SK-N-DZ (cell line): ENCODE measurements at regions not wholly inside any gene's neighbourhood (a gene's known extent, or its start where the extent isn't known, plus 50 kb on each side); places are given as distances from the start of the nearest gene placed in this dataset.
"Not testable (repeated sequence)": the region's sequence is repeated elsewhere in the genome, so short reads cannot be mapped to it uniquely, and the experiment has no call there.

Source experiments
- DNase-seq: peaks from one replicate; pipeline ENCODE4 v3.0.0-alpha.2; 2015; ENCODE audit warnings: low spot score

GRCh38 chrX:47776292-47777006, 60.3 kb upstream of the ZNF81 start:
- DNase-seq, result no peak

GRCh38 chrX:47772764-47773163, 63.9 kb upstream of the ZNF81 start:
- DNase-seq, result no peak

DNA sequence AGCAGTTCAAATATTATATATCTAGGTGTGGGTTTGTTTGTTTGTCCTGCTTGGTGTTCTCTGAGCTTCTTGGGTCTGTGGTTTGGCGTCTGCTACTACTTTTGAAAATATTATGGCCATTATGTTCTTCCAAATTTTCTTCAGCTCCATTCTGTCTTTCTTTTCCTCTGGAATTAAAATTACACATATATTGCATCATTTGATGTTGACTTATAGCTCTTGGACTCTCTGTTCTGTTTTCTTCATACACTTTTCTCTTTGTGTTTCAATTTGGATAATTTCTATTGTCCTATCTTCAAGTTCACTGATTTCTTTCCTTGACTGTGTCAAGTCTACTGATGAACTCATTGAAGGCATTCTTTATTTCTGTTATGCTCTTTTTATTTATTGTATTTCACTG, 65.2 kb upstream of the ZNF81 start:
- no peak for DNase-seq

- DNase-seq, result not testable (repeated sequence)
Measured at GRCh38 chrX:47762826-47763225, 73.9 kb upstream of the ZNF81 start.

DNA sequence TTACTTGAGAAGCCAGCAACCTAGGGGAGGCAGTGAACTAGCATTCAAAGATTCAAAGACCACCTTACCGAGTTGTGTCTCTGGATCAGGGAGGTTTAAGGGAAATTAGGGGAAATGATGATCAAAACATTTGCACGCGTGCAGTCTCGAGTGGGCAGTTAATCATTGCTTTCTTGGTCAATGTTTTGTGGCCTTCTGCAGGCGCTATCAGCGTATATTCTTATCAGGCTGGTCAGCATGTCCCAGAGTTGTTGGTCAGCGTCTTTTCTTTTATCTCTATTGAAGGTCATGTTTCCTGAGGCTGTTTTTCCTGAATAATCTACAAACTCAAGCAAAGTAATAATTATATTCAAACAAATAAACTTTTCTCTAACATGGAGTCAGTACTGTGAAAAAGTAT, 84.0 kb upstream of the ZNF81 start:
- no peak for DNase-seq

DNA sequence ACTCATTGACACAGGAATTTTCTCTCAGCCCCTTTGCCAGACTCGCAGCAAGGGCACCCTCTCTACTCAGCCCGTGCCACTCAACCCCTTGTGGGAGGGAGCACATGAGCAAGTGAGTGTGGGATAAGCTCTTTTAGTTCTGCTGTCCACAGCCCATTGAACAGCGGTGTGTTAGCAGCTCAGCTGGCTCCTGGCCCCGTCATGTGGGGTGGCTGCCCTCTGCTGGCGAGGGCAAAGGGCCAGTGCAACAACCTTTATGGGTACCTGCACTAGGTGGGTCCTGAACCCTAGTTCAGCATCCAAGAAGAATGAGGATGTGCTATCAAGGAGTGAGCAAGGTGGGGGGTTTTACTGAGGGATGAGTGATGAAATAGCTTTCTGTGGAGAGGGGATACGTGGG, 85.0 kb upstream of the ZNF81 start:
- peak; percentile 7 for DNase-seq

DNA sequence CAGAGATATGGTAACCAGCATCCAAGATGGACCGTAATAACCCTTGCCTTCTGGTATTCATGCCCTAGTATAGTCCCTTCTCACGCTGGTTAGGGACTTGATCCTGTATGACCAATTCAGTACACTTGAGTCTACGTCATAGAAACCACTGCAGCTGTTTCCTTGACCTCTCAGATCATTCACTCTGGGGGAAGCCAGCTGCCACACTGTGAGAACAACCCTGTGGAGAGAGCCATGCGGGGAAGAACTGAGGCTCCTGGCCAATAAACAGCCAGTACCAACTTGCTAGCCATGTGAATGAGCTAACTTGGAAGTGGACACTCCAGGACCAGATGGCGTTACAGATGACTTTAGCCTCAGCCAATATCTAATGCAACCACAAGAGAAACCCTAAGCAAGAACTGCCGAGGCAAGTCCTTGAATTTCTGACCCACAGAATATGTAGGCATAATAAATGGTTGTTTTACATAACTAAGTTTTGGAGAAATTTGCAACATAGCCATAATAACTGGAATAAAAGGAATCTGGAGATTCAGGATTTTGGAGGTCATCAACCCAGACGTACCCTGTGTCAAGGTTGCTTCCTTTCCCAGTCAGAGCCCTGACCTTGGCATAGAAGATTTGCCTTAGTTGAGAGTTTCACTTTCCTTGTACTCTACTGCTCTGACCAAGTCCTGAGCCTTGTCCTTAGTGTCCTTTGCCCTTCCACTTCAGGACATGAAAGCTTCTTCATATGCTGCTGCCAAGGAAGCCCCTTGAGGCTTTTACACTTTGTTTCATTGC, 87.3 kb upstream of the ZNF81 start:
- no peak for DNase-seq

DNA sequence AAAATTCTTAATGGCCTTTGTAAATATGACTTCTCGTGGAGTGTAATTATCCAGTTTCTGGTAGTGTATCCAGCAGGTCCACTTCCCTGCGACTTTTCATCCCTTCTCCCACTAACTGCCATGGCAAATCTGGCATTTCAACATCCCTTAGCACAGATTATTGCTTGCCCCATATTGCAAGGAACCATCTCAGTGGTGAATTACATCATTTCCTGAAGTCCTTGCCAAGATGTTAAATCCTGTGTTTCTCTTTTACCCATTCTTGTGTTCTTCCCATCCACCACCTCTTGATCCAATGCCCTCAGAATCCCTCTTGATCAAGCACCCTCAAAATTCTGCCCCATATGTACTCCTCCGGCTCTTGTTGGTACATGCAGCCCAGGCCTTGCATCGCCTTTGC, 88.1 kb upstream of the ZNF81 start:
- DNase-seq, result no peak

GRCh38 chrX:47746446-47746845, 87.5 kb upstream of the UXT start:
- DNase-seq, result no peak

- DNase-seq, result no peak
Measured at GRCh38 chrX:47745416-47745815, 86.4 kb upstream of the UXT start.

GRCh38 chrX:47743504-47743903, 84.5 kb upstream of the UXT start:
- no peak for DNase-seq

- DNase-seq, result not testable (repeated sequence)
Measured at GRCh38 chrX:47738870-47739269, 79.9 kb upstream of the UXT start.

GRCh38 chrX:47723689-47724088, 64.7 kb upstream of the UXT start:
- DNase-seq, result no peak

- no peak for DNase-seq
Measured at GRCh38 chrX:47723083-47723482, 64.1 kb upstream of the UXT start.

GRCh38 chrX:47722260-47722659, 63.3 kb upstream of the UXT start:
- no peak for DNase-seq

GRCh38 chrX:47715078-47715477, 56.1 kb upstream of the UXT start:
- DNase-seq, result not testable (repeated sequence)

DNA sequence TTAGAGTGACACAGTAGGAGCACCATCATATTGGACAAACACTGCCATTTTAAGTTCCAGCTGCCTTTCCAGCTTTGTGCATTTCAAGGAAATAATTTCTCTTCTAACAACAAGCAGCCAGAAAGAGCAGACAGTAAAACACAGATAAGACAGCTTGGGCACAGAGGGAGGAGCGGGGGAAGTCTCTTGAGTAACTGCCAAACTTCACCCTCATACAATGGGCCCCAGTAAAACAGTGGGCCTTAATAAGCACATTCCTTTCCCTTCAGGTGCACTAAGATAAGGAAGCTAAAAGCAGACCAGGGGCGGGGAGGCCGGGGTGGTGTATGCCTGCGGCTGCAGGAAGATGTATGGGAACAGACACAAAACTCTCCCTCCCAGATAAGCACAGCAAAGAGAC, 53.7 kb upstream of the UXT start:
- not testable (repeated sequence) for DNase-seq

- no peak for DNase-seq
Measured at GRCh38 chrX:47710252-47710651, 51.3 kb upstream of the UXT start.
